H1 (cell line): ENCODE measurements at regions not wholly inside any gene's neighbourhood (a gene's known extent, or its start where the extent isn't known, plus 50 kb on each side); places are given as distances from the start of the nearest gene placed in this dataset.

Experiments used
- ASH2L ChIP-seq: fragments of 200-600, 300-600 bp; sonication (generic); IDR thresholded peaks from one replicate; pipeline ENCODE4 v1.7.1; 2017; ENCODE audit warnings: low read length
- CEBPB ChIP-seq: IDR thresholded peaks from 2 replicates; pipeline ENCODE4 v1.6.1; 2012; ENCODE audit warnings: low read depth, low read length
- CREB1 ChIP-seq: IDR thresholded peaks from 2 replicates; pipeline ENCODE4 v1.6.1; 2012; ENCODE audit warnings: inconsistent platforms
- POLR2AphosphoS5 ChIP-seq: IDR thresholded peaks from 2 replicates; pipeline ENCODE4 v1.6.1; 2011; ENCODE audit warnings: low read depth, low read length
- RXRA ChIP-seq: IDR thresholded peaks from 2 replicates; pipeline ENCODE4 v1.6.1; 2011; ENCODE audit warnings: low read depth, mild to moderate bottlenecking, low read length, moderate library complexity; ENCODE audit not compliant: insufficient read depth
- SIX5 ChIP-seq: IDR thresholded peaks from 2 replicates; pipeline ENCODE4 v1.6.1; 2011; ENCODE audit warnings: mild to moderate bottlenecking, low read depth, low read length
- TBP ChIP-seq: IDR thresholded peaks from 2 replicates; pipeline ENCODE4 v1.6.1; 2011; ENCODE audit warnings: low read depth, low read length, improper control_type of control experiment
- TF ChIP-seq, protein P1 (sequence below): fragments of 300-600 bp; sonication (generic); IDR thresholded peaks from 2 replicates; pipeline ENCODE4 v1.7.1; 2012; ENCODE audit warnings: low read length, moderate library complexity, mild to moderate bottlenecking, inconsistent platforms; ENCODE audit not compliant: insufficient replicate concordance

DNA sequence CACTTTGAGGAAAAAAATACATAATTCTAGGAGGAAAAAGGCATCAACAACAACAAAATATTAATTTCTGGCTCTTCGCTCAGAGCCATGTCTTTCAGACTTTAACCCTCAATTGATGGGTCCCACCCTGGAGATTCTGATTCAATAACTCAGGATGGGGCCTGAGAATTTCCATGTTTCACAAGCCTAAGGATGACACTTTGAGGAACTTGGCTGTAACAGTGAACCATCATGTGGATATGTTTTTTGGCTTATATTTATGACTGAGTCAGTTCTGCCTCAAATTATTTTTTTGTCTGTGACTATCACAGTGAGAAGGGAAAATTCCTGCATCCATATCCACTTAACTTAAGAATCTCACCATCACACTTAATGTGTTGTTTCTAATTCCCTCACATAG, 504.6 kb downstream of the RASEF start (continued):
- TF ChIP-seq, protein P1, sequence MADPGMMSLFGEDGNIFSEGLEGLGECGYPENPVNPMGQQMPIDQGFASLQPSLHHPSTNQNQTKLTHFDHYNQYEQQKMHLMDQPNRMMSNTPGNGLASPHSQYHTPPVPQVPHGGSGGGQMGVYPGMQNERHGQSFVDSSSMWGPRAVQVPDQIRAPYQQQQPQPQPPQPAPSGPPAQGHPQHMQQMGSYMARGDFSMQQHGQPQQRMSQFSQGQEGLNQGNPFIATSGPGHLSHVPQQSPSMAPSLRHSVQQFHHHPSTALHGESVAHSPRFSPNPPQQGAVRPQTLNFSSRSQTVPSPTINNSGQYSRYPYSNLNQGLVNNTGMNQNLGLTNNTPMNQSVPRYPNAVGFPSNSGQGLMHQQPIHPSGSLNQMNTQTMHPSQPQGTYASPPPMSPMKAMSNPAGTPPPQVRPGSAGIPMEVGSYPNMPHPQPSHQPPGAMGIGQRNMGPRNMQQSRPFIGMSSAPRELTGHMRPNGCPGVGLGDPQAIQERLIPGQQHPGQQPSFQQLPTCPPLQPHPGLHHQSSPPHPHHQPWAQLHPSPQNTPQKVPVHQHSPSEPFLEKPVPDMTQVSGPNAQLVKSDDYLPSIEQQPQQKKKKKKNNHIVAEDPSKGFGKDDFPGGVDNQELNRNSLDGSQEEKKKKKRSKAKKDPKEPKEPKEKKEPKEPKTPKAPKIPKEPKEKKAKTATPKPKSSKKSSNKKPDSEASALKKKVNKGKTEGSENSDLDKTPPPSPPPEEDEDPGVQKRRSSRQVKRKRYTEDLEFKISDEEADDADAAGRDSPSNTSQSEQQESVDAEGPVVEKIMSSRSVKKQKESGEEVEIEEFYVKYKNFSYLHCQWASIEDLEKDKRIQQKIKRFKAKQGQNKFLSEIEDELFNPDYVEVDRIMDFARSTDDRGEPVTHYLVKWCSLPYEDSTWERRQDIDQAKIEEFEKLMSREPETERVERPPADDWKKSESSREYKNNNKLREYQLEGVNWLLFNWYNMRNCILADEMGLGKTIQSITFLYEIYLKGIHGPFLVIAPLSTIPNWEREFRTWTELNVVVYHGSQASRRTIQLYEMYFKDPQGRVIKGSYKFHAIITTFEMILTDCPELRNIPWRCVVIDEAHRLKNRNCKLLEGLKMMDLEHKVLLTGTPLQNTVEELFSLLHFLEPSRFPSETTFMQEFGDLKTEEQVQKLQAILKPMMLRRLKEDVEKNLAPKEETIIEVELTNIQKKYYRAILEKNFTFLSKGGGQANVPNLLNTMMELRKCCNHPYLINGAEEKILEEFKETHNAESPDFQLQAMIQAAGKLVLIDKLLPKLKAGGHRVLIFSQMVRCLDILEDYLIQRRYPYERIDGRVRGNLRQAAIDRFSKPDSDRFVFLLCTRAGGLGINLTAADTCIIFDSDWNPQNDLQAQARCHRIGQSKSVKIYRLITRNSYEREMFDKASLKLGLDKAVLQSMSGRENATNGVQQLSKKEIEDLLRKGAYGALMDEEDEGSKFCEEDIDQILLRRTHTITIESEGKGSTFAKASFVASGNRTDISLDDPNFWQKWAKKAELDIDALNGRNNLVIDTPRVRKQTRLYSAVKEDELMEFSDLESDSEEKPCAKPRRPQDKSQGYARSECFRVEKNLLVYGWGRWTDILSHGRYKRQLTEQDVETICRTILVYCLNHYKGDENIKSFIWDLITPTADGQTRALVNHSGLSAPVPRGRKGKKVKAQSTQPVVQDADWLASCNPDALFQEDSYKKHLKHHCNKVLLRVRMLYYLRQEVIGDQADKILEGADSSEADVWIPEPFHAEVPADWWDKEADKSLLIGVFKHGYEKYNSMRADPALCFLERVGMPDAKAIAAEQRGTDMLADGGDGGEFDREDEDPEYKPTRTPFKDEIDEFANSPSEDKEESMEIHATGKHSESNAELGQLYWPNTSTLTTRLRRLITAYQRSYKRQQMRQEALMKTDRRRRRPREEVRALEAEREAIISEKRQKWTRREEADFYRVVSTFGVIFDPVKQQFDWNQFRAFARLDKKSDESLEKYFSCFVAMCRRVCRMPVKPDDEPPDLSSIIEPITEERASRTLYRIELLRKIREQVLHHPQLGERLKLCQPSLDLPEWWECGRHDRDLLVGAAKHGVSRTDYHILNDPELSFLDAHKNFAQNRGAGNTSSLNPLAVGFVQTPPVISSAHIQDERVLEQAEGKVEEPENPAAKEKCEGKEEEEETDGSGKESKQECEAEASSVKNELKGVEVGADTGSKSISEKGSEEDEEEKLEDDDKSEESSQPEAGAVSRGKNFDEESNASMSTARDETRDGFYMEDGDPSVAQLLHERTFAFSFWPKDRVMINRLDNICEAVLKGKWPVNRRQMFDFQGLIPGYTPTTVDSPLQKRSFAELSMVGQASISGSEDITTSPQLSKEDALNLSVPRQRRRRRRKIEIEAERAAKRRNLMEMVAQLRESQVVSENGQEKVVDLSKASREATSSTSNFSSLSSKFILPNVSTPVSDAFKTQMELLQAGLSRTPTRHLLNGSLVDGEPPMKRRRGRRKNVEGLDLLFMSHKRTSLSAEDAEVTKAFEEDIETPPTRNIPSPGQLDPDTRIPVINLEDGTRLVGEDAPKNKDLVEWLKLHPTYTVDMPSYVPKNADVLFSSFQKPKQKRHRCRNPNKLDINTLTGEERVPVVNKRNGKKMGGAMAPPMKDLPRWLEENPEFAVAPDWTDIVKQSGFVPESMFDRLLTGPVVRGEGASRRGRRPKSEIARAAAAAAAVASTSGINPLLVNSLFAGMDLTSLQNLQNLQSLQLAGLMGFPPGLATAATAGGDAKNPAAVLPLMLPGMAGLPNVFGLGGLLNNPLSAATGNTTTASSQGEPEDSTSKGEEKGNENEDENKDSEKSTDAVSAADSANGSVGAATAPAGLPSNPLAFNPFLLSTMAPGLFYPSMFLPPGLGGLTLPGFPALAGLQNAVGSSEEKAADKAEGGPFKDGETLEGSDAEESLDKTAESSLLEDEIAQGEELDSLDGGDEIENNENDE = no peak
- TF ChIP-seq ASH2L (no peak), SIX5 (no peak), CEBPB (no peak), CREB1 (no peak), RXRA (no peak), POLR2AphosphoS5 (no peak), TBP (no peak)
- TF ChIP-seq, all 59 proteins: peak for 0
